GM23338 (cell line): ENCODE measurements at regions not wholly inside any gene's neighbourhood (a gene's known extent, or its start where the extent isn't known, plus 50 kb on each side); places are given as distances from the start of the nearest gene placed in this dataset.

Source experiments
- ATAC-seq: fragments of 200-7000 bp; cut with Tn5 transposase; 3 replicates; pipeline ENCODE4 v1.9.1; 2020
- DNase-seq: peaks from one replicate; pipeline ENCODE4 v3.0.0-alpha.2; 2015; ENCODE audit warnings: low spot score
- H2AFZ ChIP-seq: fragments of 200-600 bp; sonication (generic); 2 replicates; pipeline ENCODE4 v1.8.0; 2016; ENCODE audit warnings: antibody characterized with exemption, mild to moderate bottlenecking, moderate library complexity
- H3F3A ChIP-seq: fragments of 200-600 bp; sonication (generic); replicated peaks from 2 replicates; pipeline ENCODE4 v1.8.0; 2017; ENCODE audit warnings: antibody characterized with exemption, mixed run types, low read depth
- H3K27ac ChIP-seq: fragments of 200-600 bp; sonication (generic); 2 replicates; pipeline ENCODE4 v1.6.1; 2016; ENCODE audit warnings: low read depth
- H3K27me3 ChIP-seq: fragments of 200-600 bp; sonication (generic); 2 replicates; pipeline ENCODE4 v1.8.0; 2016; ENCODE audit warnings: mild to moderate bottlenecking, mixed run types, moderate library complexity; ENCODE audit not compliant: insufficient read depth
- H3K36me3 ChIP-seq: fragments of 200-600 bp; sonication (generic); 2 replicates; pipeline ENCODE4 v1.8.0; 2016; ENCODE audit warnings: mild to moderate bottlenecking; ENCODE audit not compliant: insufficient read depth
- H3K4me1 ChIP-seq: fragments of 200-600 bp; sonication (generic); 2 replicates; pipeline ENCODE4 v1.8.0; 2016; ENCODE audit warnings: mild to moderate bottlenecking, moderate library complexity; ENCODE audit not compliant: insufficient read depth
- H3K4me2 ChIP-seq: fragments of 200-600 bp; sonication (generic); 2 replicates; pipeline ENCODE4 v1.7.1; 2017; ENCODE audit warnings: mixed run types
- H3K4me3 ChIP-seq: fragments of 200-600 bp; sonication (generic); 2 replicates; pipeline ENCODE4 v1.6.1; 2016; ENCODE audit warnings: mixed run types
- H3K79me2 ChIP-seq: fragments of 200-600 bp; sonication (generic); replicated peaks from 2 replicates; pipeline ENCODE4 v1.8.0; 2017; ENCODE audit warnings: mild to moderate bottlenecking; ENCODE audit not compliant: insufficient read depth
- H3K9me2 ChIP-seq: fragments of 200-600 bp; sonication (generic); 2 replicates; pipeline ENCODE4 v1.8.0; 2017; ENCODE audit not compliant: insufficient read depth
- H4K20me1 ChIP-seq: fragments of 200-600 bp; sonication (generic); replicated peaks from 2 replicates; pipeline ENCODE4 v1.8.0; 2017; ENCODE audit warnings: mild to moderate bottlenecking; ENCODE audit not compliant: insufficient read depth
- H3K27ac Mint-ChIP-seq: 2 replicates; pipeline ENCODE4 v1.8.0; 2020; ENCODE audit warnings: inconsistent platforms, mild to moderate bottlenecking, moderate library complexity, mixed read lengths
- H3K27me3 Mint-ChIP-seq: 3 replicates; pipeline ENCODE4 v1.8.0; 2022; ENCODE audit warnings: low read depth, mild to moderate bottlenecking, moderate library complexity, mixed read lengths, inconsistent platforms; ENCODE audit not compliant: insufficient read depth, poor library complexity
- H3K36me3 Mint-ChIP-seq: 3 replicates; pipeline ENCODE4 v1.8.0; 2021; ENCODE audit warnings: low read depth, mild to moderate bottlenecking, inconsistent platforms, moderate library complexity, mixed read lengths
- H3K4me1 Mint-ChIP-seq: 3 replicates; pipeline ENCODE4 v1.8.0; 2020; ENCODE audit warnings: mild to moderate bottlenecking, inconsistent platforms, mixed read lengths
- H3K4me3 Mint-ChIP-seq: 3 replicates; pipeline ENCODE4 v1.8.0; 2021; ENCODE audit warnings: moderate library complexity, mild to moderate bottlenecking, inconsistent platforms, mixed read lengths
- H3K9me3 Mint-ChIP-seq: 3 replicates; pipeline ENCODE4 v1.8.0; 2020; ENCODE audit warnings: moderate library complexity, mild to moderate bottlenecking, inconsistent platforms, mixed read lengths
- CREB1 ChIP-seq: fragments of 250-450 bp; sonication (Bioruptor Pico); IDR thresholded peaks from 2 replicates; pipeline ENCODE4 v1.5.0; 2020; ENCODE audit warnings: low read depth, mild to moderate bottlenecking, moderate library complexity
- EZH2 ChIP-seq: fragments of 200-600 bp; sonication (generic); IDR thresholded peaks from one replicate; pipeline ENCODE4 v1.8.0; 2017; ENCODE audit warnings: antibody characterized with exemption, mild to moderate bottlenecking, low read depth; ENCODE audit not compliant: unreplicated experiment
- EZH2phosphoT487 ChIP-seq: fragments of 200-600 bp; sonication (generic); IDR thresholded peaks from one replicate; pipeline ENCODE4 v1.8.1; 2018; ENCODE audit warnings: antibody characterized with exemption; ENCODE audit not compliant: unreplicated experiment
- JUNB ChIP-seq: IDR thresholded peaks from one replicate; pipeline ENCODE4 v1.6.1; 2016; ENCODE audit warnings: antibody characterized with exemption; ENCODE audit not compliant: unreplicated experiment
- NANOG ChIP-seq: IDR thresholded peaks from 2 replicates; pipeline ENCODE4 v1.6.1; 2016; ENCODE audit warnings: antibody characterized with exemption, borderline replicate concordance
- POLR2AphosphoS5 ChIP-seq: IDR thresholded peaks from 2 replicates; pipeline ENCODE4 v1.6.1; 2016; ENCODE audit warnings: antibody characterized with exemption, low read depth
- ZNF331 ChIP-seq: fragments of 250-450 bp; sonication (Bioruptor Pico); IDR thresholded peaks from 2 replicates; pipeline ENCODE4 v1.5.0; 2020; ENCODE audit warnings: low read depth, mild to moderate bottlenecking, moderate library complexity
- TF ChIP-seq, protein P1 (sequence below): IDR thresholded peaks from 2 replicates; pipeline ENCODE4 v1.6.1; 2016; ENCODE audit warnings: antibody characterized with exemption
- TF ChIP-seq, protein P2 (sequence below): IDR thresholded peaks from one replicate; pipeline ENCODE4 v1.6.1; 2018; ENCODE audit warnings: antibody characterized with exemption; ENCODE audit not compliant: unreplicated experiment
- TF ChIP-seq, protein P3 (sequence below): fragments of 250-450 bp; sonication (Bioruptor Pico); IDR thresholded peaks from 2 replicates; pipeline ENCODE4 v1.5.0; 2020; ENCODE audit warnings: mild to moderate bottlenecking, moderate library complexity

DNA sequence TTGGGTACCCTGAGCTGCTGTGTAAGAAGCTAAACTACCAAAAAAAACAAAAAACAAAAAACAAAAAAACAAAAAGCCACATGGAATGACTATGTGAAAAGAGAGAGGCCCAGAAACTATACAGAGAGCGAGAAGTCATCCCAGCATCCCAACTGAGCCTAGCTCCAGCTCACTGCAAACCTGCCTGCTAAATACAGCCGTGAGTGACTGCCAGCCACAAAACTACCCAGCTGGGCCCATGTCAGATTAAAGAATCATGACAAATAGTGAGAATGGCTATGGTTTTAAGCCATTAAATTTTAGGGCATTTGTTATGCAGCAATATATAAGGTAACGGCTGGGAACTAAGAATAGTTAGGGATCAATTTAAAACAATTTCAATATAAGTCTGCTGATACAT, 335.1 kb upstream of the PDE4D start:
- no peak overlapping the region for H3K4me2 ChIP-seq
- H4K20me1 ChIP-seq, result no peaks in the 10 kb centered on the region
- TF ChIP-seq POLR2AphosphoS5 (no peak), JUNB (no peak), ZNF331 (CRISPR knock-in tag) (no peak), NANOG (no peak), CREB1 (CRISPR knock-in tag) (no peak), EZH2 (no peak)
- TF ChIP-seq, protein P1, sequence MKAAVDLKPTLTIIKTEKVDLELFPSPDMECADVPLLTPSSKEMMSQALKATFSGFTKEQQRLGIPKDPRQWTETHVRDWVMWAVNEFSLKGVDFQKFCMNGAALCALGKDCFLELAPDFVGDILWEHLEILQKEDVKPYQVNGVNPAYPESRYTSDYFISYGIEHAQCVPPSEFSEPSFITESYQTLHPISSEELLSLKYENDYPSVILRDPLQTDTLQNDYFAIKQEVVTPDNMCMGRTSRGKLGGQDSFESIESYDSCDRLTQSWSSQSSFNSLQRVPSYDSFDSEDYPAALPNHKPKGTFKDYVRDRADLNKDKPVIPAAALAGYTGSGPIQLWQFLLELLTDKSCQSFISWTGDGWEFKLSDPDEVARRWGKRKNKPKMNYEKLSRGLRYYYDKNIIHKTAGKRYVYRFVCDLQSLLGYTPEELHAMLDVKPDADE, result no peak
- no peaks in the 10 kb centered on the region for H3K4me1 Mint-ChIP-seq
- H3K4me3 Mint-ChIP-seq, result no peak overlapping the region
- no peak overlapping the region for H3K4me3 ChIP-seq
- no peaks in the 10 kb centered on the region for H3K36me3 ChIP-seq
- no peak for DNase-seq
- no peaks in the 10 kb centered on the region for H3K79me2 ChIP-seq
- no peak for ATAC-seq
- no peaks in the 10 kb centered on the region for H3K4me1 ChIP-seq
- no peak overlapping the region for H3K27ac Mint-ChIP-seq
- no peaks in the 10 kb centered on the region for H3K27me3 ChIP-seq
- no peaks in the 10 kb centered on the region for H3K27me3 Mint-ChIP-seq
- no peaks in the 10 kb centered on the region for H3F3A ChIP-seq
- H2AFZ ChIP-seq, result no peak overlapping the region
- no peak overlapping the region for H3K27ac ChIP-seq
- peaks cover 5% of the 10 kb centered on the region; the same call in 1 of the 2 replicates for H3K9me2 ChIP-seq
- no peaks in the 10 kb centered on the region for H3K9me3 Mint-ChIP-seq
- H3K36me3 Mint-ChIP-seq, result no peaks in the 10 kb centered on the region

DNA sequence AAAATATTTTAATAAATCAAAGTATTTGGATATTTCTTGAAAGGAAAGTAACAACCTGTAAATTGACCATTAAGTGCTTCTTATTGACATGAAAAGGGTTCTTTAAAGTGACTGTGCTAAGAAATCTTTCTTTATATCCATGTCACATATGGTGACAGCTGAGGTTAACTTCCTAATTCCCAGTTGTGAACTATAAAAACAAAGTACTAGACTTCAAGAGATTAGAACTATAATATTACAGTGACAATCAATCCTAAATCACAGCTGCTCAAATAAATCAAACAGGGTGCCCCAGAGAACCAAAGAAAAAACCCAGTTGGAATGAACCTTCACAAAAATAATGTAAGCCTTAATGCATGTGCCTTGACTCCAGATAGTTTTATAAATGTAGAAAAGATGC, 332.6 kb upstream of the PDE4D start:
- no peak overlapping the region for H3K4me3 ChIP-seq
- DNase-seq, result no peak
- H3K27me3 Mint-ChIP-seq, result no peaks in the 10 kb centered on the region
- H3K9me2 ChIP-seq, result peaks cover 12% of the 10 kb centered on the region; the same call in 1 of the 2 replicates
- H3K4me1 Mint-ChIP-seq, result no peaks in the 10 kb centered on the region
- H3F3A ChIP-seq, result no peaks in the 10 kb centered on the region
- H4K20me1 ChIP-seq, result no peaks in the 10 kb centered on the region
- no peaks in the 10 kb centered on the region for H3K36me3 Mint-ChIP-seq
- H3K4me2 ChIP-seq, result no peak overlapping the region
- H3K36me3 ChIP-seq, result no peaks in the 10 kb centered on the region
- ATAC-seq, result no peak
- no peaks in the 10 kb centered on the region for H3K9me3 Mint-ChIP-seq
- no peak overlapping the region for H3K27ac Mint-ChIP-seq
- H3K27me3 ChIP-seq, result no peaks in the 10 kb centered on the region
- H3K4me3 Mint-ChIP-seq, result no peak overlapping the region
- H3K4me1 ChIP-seq, result no peaks in the 10 kb centered on the region
- no peak overlapping the region for H3K27ac ChIP-seq
- no peak overlapping the region for H2AFZ ChIP-seq
- H3K79me2 ChIP-seq, result no peaks in the 10 kb centered on the region
- TF ChIP-seq EZH2 (no peak), ZNF331 (CRISPR knock-in tag) (no peak), JUNB (no peak), POLR2AphosphoS5 (no peak), EZH2phosphoT487 (no peak)
- TF ChIP-seq, protein P1, result no peak
- TF ChIP-seq, protein P2, sequence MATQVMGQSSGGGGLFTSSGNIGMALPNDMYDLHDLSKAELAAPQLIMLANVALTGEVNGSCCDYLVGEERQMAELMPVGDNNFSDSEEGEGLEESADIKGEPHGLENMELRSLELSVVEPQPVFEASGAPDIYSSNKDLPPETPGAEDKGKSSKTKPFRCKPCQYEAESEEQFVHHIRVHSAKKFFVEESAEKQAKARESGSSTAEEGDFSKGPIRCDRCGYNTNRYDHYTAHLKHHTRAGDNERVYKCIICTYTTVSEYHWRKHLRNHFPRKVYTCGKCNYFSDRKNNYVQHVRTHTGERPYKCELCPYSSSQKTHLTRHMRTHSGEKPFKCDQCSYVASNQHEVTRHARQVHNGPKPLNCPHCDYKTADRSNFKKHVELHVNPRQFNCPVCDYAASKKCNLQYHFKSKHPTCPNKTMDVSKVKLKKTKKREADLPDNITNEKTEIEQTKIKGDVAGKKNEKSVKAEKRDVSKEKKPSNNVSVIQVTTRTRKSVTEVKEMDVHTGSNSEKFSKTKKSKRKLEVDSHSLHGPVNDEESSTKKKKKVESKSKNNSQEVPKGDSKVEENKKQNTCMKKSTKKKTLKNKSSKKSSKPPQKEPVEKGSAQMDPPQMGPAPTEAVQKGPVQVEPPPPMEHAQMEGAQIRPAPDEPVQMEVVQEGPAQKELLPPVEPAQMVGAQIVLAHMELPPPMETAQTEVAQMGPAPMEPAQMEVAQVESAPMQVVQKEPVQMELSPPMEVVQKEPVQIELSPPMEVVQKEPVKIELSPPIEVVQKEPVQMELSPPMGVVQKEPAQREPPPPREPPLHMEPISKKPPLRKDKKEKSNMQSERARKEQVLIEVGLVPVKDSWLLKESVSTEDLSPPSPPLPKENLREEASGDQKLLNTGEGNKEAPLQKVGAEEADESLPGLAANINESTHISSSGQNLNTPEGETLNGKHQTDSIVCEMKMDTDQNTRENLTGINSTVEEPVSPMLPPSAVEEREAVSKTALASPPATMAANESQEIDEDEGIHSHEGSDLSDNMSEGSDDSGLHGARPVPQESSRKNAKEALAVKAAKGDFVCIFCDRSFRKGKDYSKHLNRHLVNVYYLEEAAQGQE, result no peak
- TF ChIP-seq, protein P3, sequence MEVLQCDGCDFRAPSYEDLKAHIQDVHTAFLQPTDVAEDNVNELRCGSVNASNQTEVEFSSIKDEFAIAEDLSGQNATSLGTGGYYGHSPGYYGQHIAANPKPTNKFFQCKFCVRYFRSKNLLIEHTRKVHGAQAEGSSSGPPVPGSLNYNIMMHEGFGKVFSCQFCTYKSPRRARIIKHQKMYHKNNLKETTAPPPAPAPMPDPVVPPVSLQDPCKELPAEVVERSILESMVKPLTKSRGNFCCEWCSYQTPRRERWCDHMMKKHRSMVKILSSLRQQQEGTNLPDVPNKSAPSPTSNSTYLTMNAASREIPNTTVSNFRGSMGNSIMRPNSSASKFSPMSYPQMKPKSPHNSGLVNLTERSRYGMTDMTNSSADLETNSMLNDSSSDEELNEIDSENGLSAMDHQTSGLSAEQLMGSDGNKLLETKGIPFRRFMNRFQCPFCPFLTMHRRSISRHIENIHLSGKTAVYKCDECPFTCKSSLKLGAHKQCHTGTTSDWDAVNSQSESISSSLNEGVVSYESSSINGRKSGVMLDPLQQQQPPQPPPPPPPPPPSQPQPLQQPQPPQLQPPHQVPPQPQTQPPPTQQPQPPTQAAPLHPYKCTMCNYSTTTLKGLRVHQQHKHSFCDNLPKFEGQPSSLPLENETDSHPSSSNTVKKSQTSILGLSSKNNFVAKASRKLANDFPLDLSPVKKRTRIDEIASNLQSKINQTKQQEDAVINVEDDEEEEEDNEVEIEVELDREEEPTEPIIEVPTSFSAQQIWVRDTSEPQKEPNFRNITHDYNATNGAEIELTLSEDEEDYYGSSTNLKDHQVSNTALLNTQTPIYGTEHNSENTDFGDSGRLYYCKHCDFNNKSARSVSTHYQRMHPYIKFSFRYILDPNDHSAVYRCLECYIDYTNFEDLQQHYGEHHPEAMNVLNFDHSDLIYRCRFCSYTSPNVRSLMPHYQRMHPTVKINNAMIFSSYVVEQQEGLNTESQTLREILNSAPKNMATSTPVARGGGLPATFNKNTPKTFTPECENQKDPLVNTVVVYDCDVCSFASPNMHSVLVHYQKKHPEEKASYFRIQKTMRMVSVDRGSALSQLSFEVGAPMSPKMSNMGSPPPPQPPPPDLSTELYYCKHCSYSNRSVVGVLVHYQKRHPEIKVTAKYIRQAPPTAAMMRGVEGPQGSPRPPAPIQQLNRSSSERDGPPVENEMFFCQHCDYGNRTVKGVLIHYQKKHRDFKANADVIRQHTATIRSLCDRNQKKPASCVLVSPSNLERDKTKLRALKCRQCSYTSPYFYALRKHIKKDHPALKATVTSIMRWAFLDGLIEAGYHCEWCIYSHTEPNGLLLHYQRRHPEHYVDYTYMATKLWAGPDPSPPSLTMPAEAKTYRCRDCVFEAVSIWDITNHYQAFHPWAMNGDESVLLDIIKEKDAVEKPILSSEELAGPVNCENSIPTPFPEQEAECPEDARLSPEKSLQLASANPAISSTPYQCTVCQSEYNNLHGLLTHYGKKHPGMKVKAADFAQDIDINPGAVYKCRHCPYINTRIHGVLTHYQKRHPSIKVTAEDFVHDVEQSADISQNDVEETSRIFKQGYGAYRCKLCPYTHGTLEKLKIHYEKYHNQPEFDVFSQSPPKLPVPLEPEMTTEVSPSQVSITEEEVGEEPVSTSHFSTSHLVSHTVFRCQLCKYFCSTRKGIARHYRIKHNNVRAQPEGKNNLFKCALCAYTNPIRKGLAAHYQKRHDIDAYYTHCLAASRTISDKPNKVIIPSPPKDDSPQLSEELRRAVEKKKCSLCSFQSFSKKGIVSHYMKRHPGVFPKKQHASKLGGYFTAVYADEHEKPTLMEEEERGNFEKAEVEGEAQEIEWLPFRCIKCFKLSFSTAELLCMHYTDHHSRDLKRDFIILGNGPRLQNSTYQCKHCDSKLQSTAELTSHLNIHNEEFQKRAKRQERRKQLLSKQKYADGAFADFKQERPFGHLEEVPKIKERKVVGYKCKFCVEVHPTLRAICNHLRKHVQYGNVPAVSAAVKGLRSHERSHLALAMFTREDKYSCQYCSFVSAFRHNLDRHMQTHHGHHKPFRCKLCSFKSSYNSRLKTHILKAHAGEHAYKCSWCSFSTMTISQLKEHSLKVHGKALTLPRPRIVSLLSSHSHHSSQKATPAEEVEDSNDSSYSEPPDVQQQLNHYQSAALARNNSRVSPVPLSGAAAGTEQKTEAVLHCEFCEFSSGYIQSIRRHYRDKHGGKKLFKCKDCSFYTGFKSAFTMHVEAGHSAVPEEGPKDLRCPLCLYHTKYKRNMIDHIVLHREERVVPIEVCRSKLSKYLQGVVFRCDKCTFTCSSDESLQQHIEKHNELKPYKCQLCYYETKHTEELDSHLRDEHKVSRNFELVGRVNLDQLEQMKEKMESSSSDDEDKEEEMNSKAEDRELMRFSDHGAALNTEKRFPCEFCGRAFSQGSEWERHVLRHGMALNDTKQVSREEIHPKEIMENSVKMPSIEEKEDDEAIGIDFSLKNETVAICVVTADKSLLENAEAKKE, result no peak
